H7 (cell line): ENCODE measurements at regions not wholly inside any gene's neighbourhood (a gene's known extent, or its start where the extent isn't known, plus 50 kb on each side); places are given as distances from the start of the nearest gene placed in this dataset.

Source experiments
- DNase-seq: peaks from one replicate; pipeline ENCODE4 v3.0.0; 2012
- H3K27me3 ChIP-seq: 2 replicates; pipeline ENCODE4 v1.6.0; 2011; ENCODE audit warnings: mild to moderate bottlenecking, low read length; ENCODE audit not compliant: control insufficient read depth, insufficient read depth
- H3K36me3 ChIP-seq: replicated peaks from 2 replicates; pipeline ENCODE4 v1.5.1; 2011; ENCODE audit warnings: low read length; ENCODE audit not compliant: control insufficient read depth, insufficient read depth
- H3K4me3 ChIP-seq: 2 replicates; pipeline ENCODE4 v1.5.1; 2011; ENCODE audit warnings: low read depth, mild to moderate bottlenecking, control low read depth, low read length, moderate library complexity; ENCODE audit not compliant: insufficient read depth

GRCh38 chr3:157775446-157775845 is 272.2 kb upstream of the VEPH1 start:
- no peak overlapping the region for H3K4me3 ChIP-seq
- DNase-seq = no peak
- H3K27me3 ChIP-seq = no peaks in the 10 kb centered on the region
- no peaks in the 10 kb centered on the region for H3K36me3 ChIP-seq

DNA sequence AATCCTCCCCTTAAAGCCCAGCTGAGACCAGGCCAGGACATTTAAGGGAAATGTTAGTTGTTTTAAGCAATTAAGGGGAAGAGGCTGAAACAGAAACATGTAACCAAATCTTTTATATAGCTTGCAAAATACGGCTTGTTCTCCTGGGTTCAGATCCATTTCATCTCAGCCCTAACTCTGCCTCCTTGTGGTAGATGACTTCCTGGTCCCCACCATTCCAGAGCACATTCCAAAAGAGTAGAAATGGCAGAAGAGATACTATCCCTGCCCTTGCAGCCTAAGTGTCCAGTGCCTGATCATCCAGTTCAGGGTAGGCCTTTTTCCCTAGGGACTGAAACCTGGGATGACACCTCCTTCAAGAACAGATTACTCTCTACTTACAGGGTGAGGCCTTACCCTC is 266.2 kb upstream of the VEPH1 start:
- no peak for DNase-seq
- H3K36me3 ChIP-seq = no peaks in the 10 kb centered on the region
- no peaks in the 10 kb centered on the region for H3K27me3 ChIP-seq
- no peak overlapping the region for H3K4me3 ChIP-seq

DNA sequence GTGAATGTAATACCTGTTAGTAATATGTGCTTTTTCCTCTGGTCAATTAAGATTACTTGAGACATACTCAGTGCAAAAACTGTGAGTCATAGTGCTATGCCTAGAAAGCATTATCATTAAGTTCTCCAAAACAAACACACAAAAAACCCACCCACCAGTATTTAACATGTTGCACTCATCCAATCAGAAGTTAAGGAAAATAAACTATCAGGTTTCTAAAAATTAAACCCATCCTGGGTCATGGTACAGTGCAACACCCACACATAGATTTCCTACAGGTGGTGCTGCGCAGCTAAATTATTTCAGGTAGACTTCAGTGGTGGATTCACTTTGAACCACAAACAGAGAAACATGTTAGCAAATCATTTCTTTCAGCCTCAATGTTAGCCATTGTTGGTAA is 264.4 kb upstream of the VEPH1 start:
- Histone ChIP-seq H3K4me3 (no peak overlapping the region), H3K27me3 (no peaks in the 10 kb centered on the region)
- DNase-seq = no peak

DNA sequence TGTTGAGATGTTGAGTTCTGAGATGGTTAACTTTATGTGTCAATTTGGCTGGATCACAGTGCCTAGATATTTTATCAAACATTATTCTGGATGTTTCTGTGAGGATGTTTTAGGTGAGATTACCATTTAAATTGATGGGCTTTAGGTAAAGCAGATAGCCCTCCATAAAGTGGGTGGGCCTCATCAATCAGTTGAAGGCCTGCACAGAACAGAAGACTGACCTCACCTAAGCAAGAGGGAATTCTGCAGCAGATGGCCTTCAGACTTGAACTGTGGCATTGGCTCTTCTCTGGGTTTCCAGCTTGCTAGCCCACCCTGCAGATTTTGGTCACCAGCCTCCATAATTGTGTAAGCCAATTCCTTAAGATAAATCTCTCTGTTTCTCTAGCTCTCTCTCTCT is 260.4 kb upstream of the VEPH1 start:
- Histone ChIP-seq H3K27me3 (no peaks in the 10 kb centered on the region), H3K36me3 (no peaks in the 10 kb centered on the region), H3K4me3 (no peak overlapping the region)
- DNase-seq = no peak

More for the DNA sequence above, 264.4 kb upstream of the VEPH1 start:
- no peaks in the 10 kb centered on the region for H3K36me3 ChIP-seq

DNA sequence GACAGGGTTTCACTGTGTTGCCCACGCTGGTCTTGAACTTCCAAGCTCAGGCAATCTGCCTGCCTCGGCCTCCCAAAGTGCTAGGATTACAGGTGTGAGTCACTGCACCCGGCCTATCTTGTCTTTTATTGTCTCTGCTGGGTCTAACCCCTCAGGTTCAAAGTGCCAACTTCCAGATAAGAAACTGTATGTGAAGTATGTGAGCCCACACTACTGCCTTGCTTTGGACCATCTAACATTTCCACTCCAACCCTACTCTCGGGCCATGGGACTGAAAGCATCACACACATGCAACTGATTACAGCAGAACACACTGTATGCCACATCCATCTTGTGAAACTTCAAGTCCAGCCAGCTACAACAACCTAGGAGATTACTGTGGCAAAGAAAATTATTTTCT is 256.1 kb upstream of the VEPH1 start:
- no peaks in the 10 kb centered on the region for H3K27me3 ChIP-seq
- DNase-seq = no peak
- no peak overlapping the region for H3K4me3 ChIP-seq

DNA sequence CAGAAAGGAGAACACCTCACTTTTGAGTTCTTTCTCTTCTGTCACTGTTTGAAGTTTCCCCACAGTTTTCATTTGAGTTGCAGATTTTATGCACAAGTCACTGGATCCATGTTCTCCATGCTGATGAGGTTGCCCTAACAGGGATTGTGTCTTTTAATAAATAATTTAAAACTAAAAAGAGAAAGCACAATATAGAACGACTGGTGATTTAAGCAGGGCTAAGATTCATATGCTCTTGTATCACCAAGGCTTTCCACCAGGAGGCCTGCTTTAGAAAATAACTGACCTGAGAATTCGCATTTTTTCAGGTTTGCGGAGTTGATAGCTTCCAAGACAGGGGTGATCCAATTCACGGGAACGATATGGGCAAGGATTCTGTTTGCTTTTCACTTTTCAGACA is 252.0 kb upstream of the VEPH1 start:
- DNase-seq = no peak
- H3K27me3 ChIP-seq = no peaks in the 10 kb centered on the region
- no peak overlapping the region for H3K4me3 ChIP-seq
- H3K36me3 ChIP-seq = no peaks in the 10 kb centered on the region

More for the DNA sequence above, 256.1 kb upstream of the VEPH1 start:
- H3K36me3 ChIP-seq = no peaks in the 10 kb centered on the region

DNA sequence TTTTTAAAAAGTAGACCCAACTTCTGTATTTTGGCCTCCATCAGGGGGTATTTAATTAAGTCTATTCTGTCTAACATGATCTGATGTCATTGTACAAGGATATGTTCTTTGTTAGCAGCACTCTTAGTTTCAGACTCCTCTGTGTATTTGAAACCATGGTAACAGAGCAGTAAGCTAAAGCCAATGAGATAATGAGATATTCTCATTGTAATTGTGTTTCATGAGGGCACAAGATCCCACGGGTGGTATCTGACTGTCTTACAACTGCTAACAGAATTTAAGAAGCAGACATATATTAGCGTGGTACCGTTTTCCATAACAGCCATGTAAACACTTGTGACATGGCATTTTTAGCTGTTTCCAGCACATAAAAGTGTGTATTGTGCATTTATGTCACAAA is 251.2 kb upstream of the VEPH1 start:
- H3K27me3 ChIP-seq = no peaks in the 10 kb centered on the region
- DNase-seq = no peak
- H3K36me3 ChIP-seq = no peaks in the 10 kb centered on the region
- H3K4me3 ChIP-seq = no peak overlapping the region

DNA sequence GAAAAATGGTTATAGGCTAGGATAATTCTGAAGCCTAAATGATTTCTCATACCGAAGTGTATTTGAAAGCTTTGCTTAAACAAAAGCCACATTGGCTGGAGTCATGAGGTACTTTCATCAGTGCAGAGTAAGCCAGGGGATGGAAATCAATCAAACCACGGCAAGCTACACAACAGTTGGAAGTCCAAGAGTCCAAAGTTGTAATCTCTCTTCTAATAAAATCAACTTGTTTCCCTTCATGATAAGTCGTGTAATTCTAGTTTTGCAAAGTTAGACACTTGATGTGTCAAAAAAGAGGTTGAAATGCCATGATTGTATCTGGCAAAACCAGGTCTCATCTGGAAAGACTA is 250.5 kb upstream of the VEPH1 start:
- H3K27me3 ChIP-seq = no peaks in the 10 kb centered on the region

GRCh38 chr3:157752956-157753786 is 250.0 kb upstream of the VEPH1 start:
- H3K36me3 ChIP-seq = no peaks in the 10 kb centered on the region
- H3K27me3 ChIP-seq = no peaks in the 10 kb centered on the region
- DNase-seq = no peak
- no peak overlapping the region for H3K4me3 ChIP-seq

More for the DNA sequence above, 250.5 kb upstream of the VEPH1 start:
- no peaks in the 10 kb centered on the region for H3K36me3 ChIP-seq
- no peak overlapping the region for H3K4me3 ChIP-seq
- DNase-seq = no peak

- H3K36me3 ChIP-seq = no peaks in the 10 kb centered on the region
- DNase-seq = no peak
These were observed 249.3 kb upstream of the VEPH1 start for GRCh38 chr3:157752554-157752953.

DNA sequence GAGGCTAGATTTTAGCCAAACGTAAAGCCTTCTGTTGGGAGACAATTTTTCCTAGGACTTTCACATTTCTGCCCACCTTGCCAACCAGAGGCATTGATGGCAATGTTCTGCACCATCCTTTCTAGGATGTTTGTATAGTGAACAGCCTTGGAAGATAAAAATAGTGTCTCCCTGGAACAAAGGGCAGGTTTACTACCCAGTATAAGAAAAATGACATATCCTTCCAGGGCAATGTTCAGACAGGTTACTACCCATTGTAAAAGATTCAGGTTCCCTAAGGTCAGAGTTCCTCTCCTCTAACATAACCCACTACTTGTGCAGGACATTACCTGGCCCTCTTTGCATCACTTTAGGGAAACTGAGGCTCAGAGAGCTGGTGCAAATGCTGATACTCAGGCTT is 248.2 kb upstream of the VEPH1 start:
- H3K4me3 ChIP-seq = no peak overlapping the region
- no peaks in the 10 kb centered on the region for H3K27me3 ChIP-seq
- no peaks in the 10 kb centered on the region for H3K36me3 ChIP-seq
- no peak for DNase-seq

More at GRCh38 chr3:157752554-157752953, 249.3 kb upstream of the VEPH1 start:
- Histone ChIP-seq H3K27me3 (no peaks in the 10 kb centered on the region), H3K4me3 (no peak overlapping the region)

GRCh38 chr3:157746391-157746790 is 243.2 kb upstream of the VEPH1 start:
- Histone ChIP-seq H3K36me3 (no peaks in the 10 kb centered on the region), H3K4me3 (no peak overlapping the region), H3K27me3 (no peaks in the 10 kb centered on the region)
- no peak for DNase-seq

- Histone ChIP-seq H3K4me3 (no peak overlapping the region), H3K36me3 (no peaks in the 10 kb centered on the region), H3K27me3 (no peaks in the 10 kb centered on the region)
- no peak for DNase-seq
These were observed 238.4 kb upstream of the VEPH1 start for GRCh38 chr3:157741607-157742006.

DNA sequence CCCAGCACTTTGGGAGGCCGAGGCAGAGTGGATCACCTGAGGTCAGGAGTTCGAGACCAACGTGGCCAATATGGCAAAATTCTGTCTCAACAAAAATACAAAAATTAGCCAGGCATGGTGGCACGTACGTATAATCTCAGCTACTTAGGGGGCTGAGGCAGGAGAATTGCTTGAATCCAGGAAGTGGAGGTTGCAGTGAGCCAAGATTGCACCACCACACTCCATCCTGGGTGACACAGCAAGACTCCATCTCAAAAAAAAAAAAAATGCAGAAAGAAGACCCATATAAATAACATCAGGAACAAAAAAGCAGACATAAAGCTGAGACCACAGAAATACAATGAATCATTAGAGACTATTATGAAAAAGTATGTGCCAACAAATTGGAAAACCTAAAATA is 235.2 kb upstream of the VEPH1 start:
- H3K4me3 ChIP-seq = no peak overlapping the region
- H3K27me3 ChIP-seq = no peaks in the 10 kb centered on the region
- no peak for DNase-seq

DNA sequence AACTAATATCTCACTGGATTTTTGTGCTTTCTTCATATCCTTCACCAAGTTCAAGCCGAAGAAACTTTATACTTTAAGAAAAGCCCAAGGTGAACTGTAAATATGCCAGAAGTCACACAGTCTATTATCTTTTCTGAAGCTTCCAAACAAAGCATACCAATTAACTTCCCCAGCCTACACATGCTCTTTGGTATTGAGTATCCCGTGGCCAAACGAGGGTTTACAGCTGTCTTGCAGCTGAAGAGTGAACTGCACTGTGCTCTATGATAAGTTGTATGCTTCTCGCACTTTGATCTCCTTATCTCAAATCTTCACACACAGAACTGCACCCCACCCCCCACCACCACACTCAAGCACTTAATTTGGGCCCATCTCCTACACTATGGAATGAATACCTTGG is 215.6 kb upstream of the VEPH1 start:
- no peaks in the 10 kb centered on the region for H3K36me3 ChIP-seq
- no peak overlapping the region for H3K4me3 ChIP-seq
- no peaks in the 10 kb centered on the region for H3K27me3 ChIP-seq
- no peak for DNase-seq

More for the DNA sequence above, 235.2 kb upstream of the VEPH1 start:
- no peaks in the 10 kb centered on the region for H3K36me3 ChIP-seq

- Histone ChIP-seq H3K4me3 (no peak overlapping the region), H3K36me3 (no peaks in the 10 kb centered on the region)
- DNase-seq = no peak
These were observed 209.9 kb upstream of the VEPH1 start for GRCh38 chr3:157713101-157713500.

More at GRCh38 chr3:157713101-157713500, 209.9 kb upstream of the VEPH1 start:
- H3K27me3 ChIP-seq = no peaks in the 10 kb centered on the region
